DMS79 (cell line): ENCODE measurements at regions not wholly inside any gene's neighbourhood (a gene's known extent, or its start where the extent isn't known, plus 50 kb on each side); places are given as distances from the start of the nearest gene placed in this dataset.

Experiments
- DNase-seq: peaks from one replicate; lab custom pipeline; 2025; lab: John Stamatoyannopoulos, UW

DNA sequence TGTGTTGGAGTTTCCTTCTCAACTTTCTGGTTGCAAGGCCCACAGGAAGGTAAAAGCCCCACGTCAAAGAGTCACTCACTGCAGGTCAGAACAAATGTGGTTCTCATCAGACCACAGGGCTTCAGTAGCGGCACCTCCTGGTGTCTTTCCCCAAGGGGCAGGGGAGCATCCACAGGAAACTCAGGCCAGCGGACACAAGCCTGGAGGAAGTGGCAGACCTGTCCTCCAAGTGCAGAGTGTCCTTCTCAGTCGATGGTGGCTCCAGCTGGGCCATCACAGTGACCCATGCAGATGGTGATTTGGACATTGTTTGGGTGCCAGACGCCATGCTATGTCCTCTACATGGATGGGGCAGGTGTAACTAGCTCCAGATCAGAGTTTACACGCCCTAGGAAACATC lies 84.9 kb downstream of the ACKR3 start:
- DNase-seq = no peak

- DNase-seq = no peak
Measured at GRCh38 chr2:236656166-236656565, 86.5 kb downstream of the ACKR3 start.

GRCh38 chr2:236656721-236657120 lies 87.1 kb downstream of the ACKR3 start:
- no peak for DNase-seq

- no peak for DNase-seq
Measured at GRCh38 chr2:236657215-236657614, 87.6 kb downstream of the ACKR3 start.

DNA sequence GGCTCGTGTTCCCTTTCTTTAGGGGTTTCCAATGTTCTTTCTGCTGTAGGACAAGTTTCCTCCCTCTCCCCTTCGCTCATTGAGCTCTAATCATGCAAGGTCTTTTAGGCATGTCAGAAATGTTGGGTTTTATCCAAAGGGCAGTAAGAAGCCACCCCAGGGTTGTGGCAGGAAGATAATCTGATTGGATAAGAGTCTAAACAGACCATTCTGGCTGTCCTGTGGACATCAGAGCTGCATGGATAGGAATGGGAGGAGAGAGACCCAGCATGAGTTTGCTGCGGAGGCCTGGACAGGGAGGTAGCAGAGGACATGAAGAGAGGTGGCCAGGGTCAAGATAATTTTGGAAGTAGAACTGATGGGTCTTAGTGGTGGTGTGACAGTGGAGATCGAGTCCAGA lies 88.2 kb downstream of the ACKR3 start:
- no peak for DNase-seq

DNA sequence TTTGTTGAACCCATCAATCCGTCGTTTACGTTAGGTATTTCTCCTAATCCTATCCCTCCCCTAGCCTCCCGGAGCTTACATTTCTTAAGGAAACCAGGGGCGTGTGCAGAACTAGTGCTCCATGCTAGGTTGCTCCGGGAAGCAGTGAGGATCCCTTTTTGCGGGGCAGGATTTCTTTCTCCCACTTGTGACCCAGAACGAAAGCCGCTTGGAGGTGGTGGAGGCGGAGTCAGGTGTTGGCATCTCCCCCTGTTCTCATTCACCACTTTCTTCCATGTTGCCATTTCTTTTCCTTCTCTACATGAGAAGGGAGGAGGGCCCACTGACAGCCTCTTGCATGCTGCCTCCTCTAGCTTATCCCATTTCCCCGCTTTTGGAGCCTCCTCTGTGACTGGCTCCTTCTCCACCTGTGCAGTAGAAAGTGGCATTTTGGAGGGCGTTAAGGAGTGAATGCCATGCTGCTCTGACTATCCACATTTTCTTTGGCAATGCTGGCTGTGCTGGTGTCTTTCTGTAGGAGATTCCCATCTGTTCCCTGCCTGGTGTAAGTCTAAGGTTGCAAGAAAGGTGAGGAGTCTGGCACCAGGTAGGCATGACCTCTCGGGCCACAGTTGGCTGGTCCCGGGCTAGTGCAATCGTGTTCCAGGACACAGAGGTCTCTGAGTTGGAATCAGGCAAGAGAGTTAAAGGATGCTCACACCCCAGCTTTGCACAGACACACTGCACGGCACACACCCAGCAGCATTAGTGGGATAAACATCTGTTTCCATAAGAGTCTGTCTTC lies 89.5 kb downstream of the ACKR3 start:
- no peak for DNase-seq

DNA sequence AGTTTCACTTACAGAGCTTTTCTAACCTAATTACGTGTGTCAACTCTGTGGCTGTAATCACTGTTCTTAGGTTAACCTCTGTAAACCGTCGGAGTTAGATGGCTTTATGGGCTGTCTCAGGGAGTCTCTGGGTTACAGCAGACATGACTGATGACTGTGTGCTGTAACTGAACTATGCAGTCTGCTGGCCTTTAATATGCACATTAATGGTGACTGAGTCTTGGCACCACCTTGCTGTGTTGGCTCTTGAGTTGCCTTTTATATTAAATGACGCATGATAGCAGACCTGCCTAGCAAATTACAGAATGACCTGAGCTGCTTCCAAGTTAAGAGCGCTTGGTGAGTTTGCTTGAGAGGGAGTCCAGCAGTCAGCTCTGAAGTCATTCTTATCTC lies 90.1 kb downstream of the ACKR3 start:
- DNase-seq = peak; percentile 98

- peak; percentile 19 for DNase-seq
Measured at GRCh38 chr2:236661061-236661761, 91.6 kb downstream of the ACKR3 start.

- DNase-seq = no peak
Measured at GRCh38 chr2:236661762-236662110, 92.1 kb downstream of the ACKR3 start.

- no peak for DNase-seq
Measured at GRCh38 chr2:236662231-236663185, 92.9 kb downstream of the ACKR3 start.

- DNase-seq = peak; percentile 86
Measured at GRCh38 chr2:236663287-236664101, 93.9 kb downstream of the ACKR3 start.

DNA sequence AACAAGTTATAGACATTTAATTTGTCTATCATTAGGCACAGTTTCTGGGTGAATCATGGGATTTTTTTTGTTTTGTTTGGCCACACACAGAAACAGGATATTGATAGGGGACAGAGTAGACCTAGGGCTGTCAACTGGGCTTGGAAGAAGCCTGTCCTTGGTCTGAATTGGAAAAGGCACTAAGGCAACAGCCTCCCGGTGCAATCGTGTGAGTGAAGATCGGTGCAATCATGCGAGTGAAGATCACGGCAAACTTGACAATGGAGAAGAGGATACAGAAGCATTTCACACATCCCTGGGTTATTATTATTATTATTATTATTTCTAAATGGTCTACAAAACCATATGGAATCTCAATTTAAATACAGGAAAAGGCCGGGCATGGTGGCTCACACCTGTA lies 94.5 kb downstream of the ACKR3 start:
- DNase-seq = no peak

- DNase-seq = no peak
Measured at GRCh38 chr2:236665101-236665500, 95.5 kb downstream of the ACKR3 start.

DNA sequence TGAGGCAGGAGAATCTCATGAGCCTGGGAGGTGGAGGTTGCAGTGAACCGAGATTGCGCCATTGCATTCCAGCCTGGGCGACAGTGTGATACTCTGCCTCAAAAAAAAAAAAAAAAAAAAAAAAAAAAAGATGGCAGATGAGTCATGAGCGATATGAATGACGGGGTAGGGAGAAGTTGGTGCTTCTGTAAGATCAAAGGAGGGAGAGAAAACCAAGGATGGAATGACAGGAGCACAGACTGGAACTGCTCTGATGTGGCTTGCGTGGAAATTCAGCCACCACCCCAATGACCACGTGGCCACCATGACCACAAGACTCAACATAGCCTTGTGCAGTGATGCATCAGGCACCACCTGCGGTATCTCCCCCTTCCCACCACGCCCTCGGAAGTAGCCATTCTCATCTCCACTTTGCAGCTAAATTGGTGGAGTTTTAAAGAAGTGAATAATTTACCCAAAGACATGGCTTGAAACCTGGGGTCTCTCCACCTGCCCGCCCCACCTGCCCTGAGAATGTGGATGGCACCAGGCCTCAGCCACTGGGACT lies 96.0 kb downstream of the ACKR3 start:
- no peak for DNase-seq

- DNase-seq = no peak
Measured at GRCh38 chr2:236666646-236667204, 97.1 kb downstream of the ACKR3 start.

- DNase-seq = no peak
Measured at GRCh38 chr2:236667526-236667925, 97.9 kb downstream of the ACKR3 start.

GRCh38 chr2:236668531-236668969 lies 98.9 kb downstream of the ACKR3 start:
- DNase-seq = no peak

- no peak for DNase-seq
Measured at GRCh38 chr2:236670235-236670620, 100.6 kb downstream of the ACKR3 start.

GRCh38 chr2:236671896-236672562 lies 102.4 kb downstream of the ACKR3 start:
- no peak for DNase-seq

DNA sequence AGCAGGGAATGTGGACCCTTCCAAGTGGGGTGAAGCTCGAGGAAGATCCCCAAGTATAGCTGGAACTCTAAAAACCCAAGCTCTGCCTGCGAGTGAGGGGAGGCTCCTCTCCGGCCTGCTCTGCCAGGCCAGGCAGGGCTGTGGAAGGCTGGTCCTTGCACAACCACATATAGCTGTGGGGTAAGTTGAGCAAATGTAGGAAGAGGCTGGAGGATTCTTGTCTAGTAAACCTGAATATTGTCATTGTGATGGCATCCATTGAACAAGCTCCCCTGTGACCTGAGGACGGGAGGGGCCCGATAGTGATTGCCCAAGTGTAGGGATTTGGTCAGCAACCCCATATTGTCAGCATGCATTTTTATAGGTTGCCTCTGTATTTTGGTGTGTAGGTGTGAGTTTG lies 103.0 kb downstream of the ACKR3 start:
- DNase-seq = no peak
